Suprapubic skin (tissue), 4 donors: ENCODE measurements at regions not wholly inside any gene's neighbourhood (a gene's known extent, or its start where the extent isn't known, plus 50 kb on each side); places are given as distances from the start of the nearest gene placed in this dataset.

ENCODE experiments used
- EP300 ChIP-seq: sonication (generic); formaldehyde crosslinking; IDR thresholded peaks from one replicate; pipeline ENCODE4 v1.6.1; 2017; ENCODE audit warnings: antibody characterized with exemption
- POLR2A ChIP-seq, 2 donors: fragments of 450-650 bp; IDR thresholded peaks; one replicate each; pipeline ENCODE4 v1.6.1; 2017; ENCODE audit warnings: antibody characterized with exemption in 2 of 2, mild to moderate bottlenecking in 2 of 2, moderate library complexity in 2 of 2
- POLR2AphosphoS5 ChIP-seq, 3 donors: sonication (generic); formaldehyde crosslinking; IDR thresholded peaks; one replicate each; pipeline ENCODE4 v1.6.1; 2017; ENCODE audit warnings: antibody characterized with exemption in 3 of 3
- TF ChIP-seq, protein P1 (sequence below), 2 donors: fragments of 200-600 bp in 1 of 2; fragments of 450-650 bp in 1 of 2; sonication (generic) in 1 of 2; IDR thresholded peaks; one replicate each; pipeline ENCODE4 v1.5.1; 2016 to 2019; ENCODE audit warnings: antibody characterized with exemption in 2 of 2, mild to moderate bottlenecking in 1 of 2, moderate library complexity in 1 of 2

DNA sequence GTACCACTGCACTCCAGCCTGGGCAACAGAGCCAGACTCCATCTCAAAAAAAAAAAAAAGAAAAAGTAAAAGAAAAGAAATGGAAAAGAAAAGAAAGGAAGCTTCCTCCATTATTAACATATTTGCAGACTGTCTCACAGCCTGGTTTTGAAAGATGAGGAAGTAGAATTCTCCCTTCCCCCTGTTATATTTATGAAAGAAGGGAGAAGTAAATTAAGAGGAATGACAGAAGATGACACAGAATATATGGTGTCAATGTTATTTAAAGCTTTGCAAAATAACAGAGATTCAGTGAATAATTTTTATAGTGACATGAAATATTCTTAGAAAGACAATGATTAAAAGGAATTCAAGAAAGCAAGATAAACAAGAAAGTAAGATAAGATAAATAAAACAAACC, 83.7 kb upstream of the PRSS16 start:
- TF ChIP-seq EP300: no peak
- TF ChIP-seq, protein P1, sequence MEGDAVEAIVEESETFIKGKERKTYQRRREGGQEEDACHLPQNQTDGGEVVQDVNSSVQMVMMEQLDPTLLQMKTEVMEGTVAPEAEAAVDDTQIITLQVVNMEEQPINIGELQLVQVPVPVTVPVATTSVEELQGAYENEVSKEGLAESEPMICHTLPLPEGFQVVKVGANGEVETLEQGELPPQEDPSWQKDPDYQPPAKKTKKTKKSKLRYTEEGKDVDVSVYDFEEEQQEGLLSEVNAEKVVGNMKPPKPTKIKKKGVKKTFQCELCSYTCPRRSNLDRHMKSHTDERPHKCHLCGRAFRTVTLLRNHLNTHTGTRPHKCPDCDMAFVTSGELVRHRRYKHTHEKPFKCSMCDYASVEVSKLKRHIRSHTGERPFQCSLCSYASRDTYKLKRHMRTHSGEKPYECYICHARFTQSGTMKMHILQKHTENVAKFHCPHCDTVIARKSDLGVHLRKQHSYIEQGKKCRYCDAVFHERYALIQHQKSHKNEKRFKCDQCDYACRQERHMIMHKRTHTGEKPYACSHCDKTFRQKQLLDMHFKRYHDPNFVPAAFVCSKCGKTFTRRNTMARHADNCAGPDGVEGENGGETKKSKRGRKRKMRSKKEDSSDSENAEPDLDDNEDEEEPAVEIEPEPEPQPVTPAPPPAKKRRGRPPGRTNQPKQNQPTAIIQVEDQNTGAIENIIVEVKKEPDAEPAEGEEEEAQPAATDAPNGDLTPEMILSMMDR (IDR thresholded peaks at IDR 0.05): no peak
- no peak for TF ChIP-seq POLR2A (IDR thresholded peaks at IDR 0.05)
- TF ChIP-seq POLR2AphosphoS5 (IDR thresholded peaks at IDR 0.05): no peak
